SU-DHL-6 (cell line): ENCODE measurements at regions not wholly inside any gene's neighbourhood (a gene's known extent, or its start where the extent isn't known, plus 50 kb on each side); places are given as distances from the start of the nearest gene placed in this dataset.

Experiments
- H2AFZ ChIP-seq: fragments of 200-600 bp; sonication (generic); 2 replicates; pipeline ENCODE4 v1.6.1; 2014; ENCODE audit warnings: low read depth, mild to moderate bottlenecking, moderate library complexity, mixed read lengths, antibody characterized with exemption, low read length; ENCODE audit not compliant: severe bottlenecking
- H3F3A ChIP-seq: fragments of 200-600 bp; shearing (Covaris generic); 2 replicates; pipeline ENCODE4 v1.6.0; 2016; ENCODE audit warnings: antibody characterized with exemption, mild to moderate bottlenecking; ENCODE audit not compliant: insufficient read depth
- H3K27ac ChIP-seq: fragments of 200-600 bp; sonication (generic); 2 replicates; pipeline ENCODE4 v1.5.1; 2016; ENCODE audit warnings: low read depth, mild to moderate bottlenecking, low read length, moderate library complexity, mixed read lengths
- H3K27me3 ChIP-seq: fragments of 200-600 bp; sonication (generic), shearing (Covaris generic); 2 replicates; pipeline ENCODE4 v1.6.0; 2014; ENCODE audit warnings: mild to moderate bottlenecking, low read length
- H3K36me3 ChIP-seq: fragments of 200-600 bp; sonication (generic); 2 replicates; pipeline ENCODE4 v1.6.1; 2014; ENCODE audit warnings: mild to moderate bottlenecking, low read length, mixed read lengths
- H3K4me2 ChIP-seq: fragments of 300-600, 200-600 bp; shearing (Covaris generic), sonication (generic); 2 replicates; pipeline ENCODE4 v1.6.0; 2014; ENCODE audit warnings: low read length, low read depth, mild to moderate bottlenecking; ENCODE audit not compliant: poor library complexity, severe bottlenecking
- H3K4me3 ChIP-seq: fragments of 200-600 bp; sonication (generic); 2 replicates; pipeline ENCODE4 v1.5.1; 2014; ENCODE audit warnings: antibody characterized with exemption, low read length, mild to moderate bottlenecking, mixed read lengths; ENCODE audit not compliant: insufficient read depth, poor library complexity, severe bottlenecking
- H3K79me2 ChIP-seq: fragments of 200-600 bp; sonication (generic); 2 replicates; pipeline ENCODE4 v1.6.1; 2014; ENCODE audit warnings: mild to moderate bottlenecking, low read length, moderate library complexity; ENCODE audit not compliant: insufficient read depth
- H3K9ac ChIP-seq: fragments of 200-600 bp; sonication (generic); 2 replicates; pipeline ENCODE4 v1.7.0; 2014; ENCODE audit warnings: mild to moderate bottlenecking, low read length
- H3K9me2 ChIP-seq: fragments of 200-600 bp; sonication (generic); replicated peaks from 2 replicates; pipeline ENCODE4 v1.6.1; 2014; ENCODE audit warnings: low read length; ENCODE audit not compliant: insufficient read depth
- H3K9me3 ChIP-seq: fragments of 200-600 bp; sonication (generic); 2 replicates; pipeline ENCODE4 v1.6.1; 2014; ENCODE audit warnings: low read length, mixed read lengths; ENCODE audit not compliant: insufficient read depth
- H4K20me1 ChIP-seq: fragments of 200-600 bp; sonication (generic); 2 replicates; pipeline ENCODE4 v1.6.1; 2014; ENCODE audit warnings: low read depth, mild to moderate bottlenecking, antibody characterized with exemption, low read length, moderate library complexity, mixed read lengths
- EZH2phosphoT487 ChIP-seq: fragments of 200-600 bp; sonication (generic), shearing (Covaris generic); conservative IDR thresholded peaks from 2 replicates; pipeline ENCODE4 v1.6.1; 2018; ENCODE audit warnings: mild to moderate bottlenecking, antibody characterized with exemption, low read length, moderate library complexity, mixed read lengths
- TF ChIP-seq, protein P1 (sequence below): fragments of 200-600 bp; sonication (generic); IDR thresholded peaks from one replicate; pipeline ENCODE4 v1.5.1; 2017; ENCODE audit warnings: antibody characterized with exemption, mild to moderate bottlenecking, low read length, moderate library complexity; ENCODE audit not compliant: insufficient read depth, poor library complexity, severe bottlenecking

DNA sequence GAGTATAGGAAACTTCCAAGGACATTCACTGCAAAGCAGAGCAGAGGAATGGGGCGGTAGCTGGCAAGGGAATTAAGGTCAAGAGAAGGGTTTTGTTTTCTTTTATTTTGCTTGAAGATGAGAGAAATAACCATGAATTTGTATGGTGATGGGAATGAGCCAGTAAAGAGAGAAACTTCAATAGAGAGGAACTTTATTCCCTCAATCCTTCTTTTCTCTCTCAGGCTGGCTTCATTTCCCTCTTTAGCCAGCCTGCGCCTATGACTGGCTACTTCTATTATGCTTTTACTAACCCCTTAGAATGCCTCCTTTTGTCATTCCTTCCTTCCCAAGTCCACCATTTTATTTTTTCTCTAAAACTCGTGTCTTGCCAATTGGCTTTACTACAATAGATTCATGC is 101.4 kb upstream of the CEP85L start:
- Histone ChIP-seq H3K4me3 (no peak overlapping the region), H3K27ac (no peak overlapping the region), H3K36me3 (no peaks in the 10 kb centered on the region), H3K9ac (no peak overlapping the region), H3K9me2 (no peaks in the 10 kb centered on the region), H4K20me1 (no peaks in the 10 kb centered on the region), H3K27me3 (no peaks in the 10 kb centered on the region), H3F3A (no peaks in the 10 kb centered on the region), H3K79me2 (no peaks in the 10 kb centered on the region), H3K9me3 (no peaks in the 10 kb centered on the region), H2AFZ (no peak overlapping the region), H3K4me2 (no peak overlapping the region)
- no peak for TF ChIP-seq EZH2phosphoT487
- TF ChIP-seq, protein P1, sequence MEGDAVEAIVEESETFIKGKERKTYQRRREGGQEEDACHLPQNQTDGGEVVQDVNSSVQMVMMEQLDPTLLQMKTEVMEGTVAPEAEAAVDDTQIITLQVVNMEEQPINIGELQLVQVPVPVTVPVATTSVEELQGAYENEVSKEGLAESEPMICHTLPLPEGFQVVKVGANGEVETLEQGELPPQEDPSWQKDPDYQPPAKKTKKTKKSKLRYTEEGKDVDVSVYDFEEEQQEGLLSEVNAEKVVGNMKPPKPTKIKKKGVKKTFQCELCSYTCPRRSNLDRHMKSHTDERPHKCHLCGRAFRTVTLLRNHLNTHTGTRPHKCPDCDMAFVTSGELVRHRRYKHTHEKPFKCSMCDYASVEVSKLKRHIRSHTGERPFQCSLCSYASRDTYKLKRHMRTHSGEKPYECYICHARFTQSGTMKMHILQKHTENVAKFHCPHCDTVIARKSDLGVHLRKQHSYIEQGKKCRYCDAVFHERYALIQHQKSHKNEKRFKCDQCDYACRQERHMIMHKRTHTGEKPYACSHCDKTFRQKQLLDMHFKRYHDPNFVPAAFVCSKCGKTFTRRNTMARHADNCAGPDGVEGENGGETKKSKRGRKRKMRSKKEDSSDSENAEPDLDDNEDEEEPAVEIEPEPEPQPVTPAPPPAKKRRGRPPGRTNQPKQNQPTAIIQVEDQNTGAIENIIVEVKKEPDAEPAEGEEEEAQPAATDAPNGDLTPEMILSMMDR: no peak

DNA sequence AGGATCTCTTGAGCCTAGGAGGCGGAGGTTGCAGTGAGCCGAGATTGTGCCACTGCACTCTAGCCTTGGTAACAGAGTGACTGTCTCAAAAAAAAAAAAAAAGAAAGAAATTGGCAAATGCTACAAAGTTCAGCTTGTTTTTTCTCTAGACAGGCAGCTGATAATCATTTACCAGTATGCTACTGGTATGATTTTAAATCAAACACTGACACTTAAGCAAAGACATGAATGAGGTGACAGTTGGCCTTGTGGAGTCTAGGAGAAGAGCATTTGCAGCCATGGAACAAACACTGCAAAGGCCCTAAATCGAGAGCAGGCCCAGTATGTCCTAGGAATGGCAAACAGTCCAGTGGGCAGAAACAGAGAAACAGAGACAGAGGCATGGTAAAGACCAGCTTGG is 99.7 kb upstream of the CEP85L start:
- Histone ChIP-seq H3K36me3 (no peaks in the 10 kb centered on the region), H3K4me2 (no peak overlapping the region), H2AFZ (no peak overlapping the region), H3K4me3 (no peak overlapping the region), H3K79me2 (no peaks in the 10 kb centered on the region), H3K27ac (no peak overlapping the region), H3K9ac (no peak overlapping the region), H3K9me2 (no peaks in the 10 kb centered on the region), H3K27me3 (no peaks in the 10 kb centered on the region), H3K9me3 (no peaks in the 10 kb centered on the region), H4K20me1 (no peaks in the 10 kb centered on the region), H3F3A (no peaks in the 10 kb centered on the region)
- TF ChIP-seq, protein P1: no peak
- TF ChIP-seq EZH2phosphoT487: no peak

DNA sequence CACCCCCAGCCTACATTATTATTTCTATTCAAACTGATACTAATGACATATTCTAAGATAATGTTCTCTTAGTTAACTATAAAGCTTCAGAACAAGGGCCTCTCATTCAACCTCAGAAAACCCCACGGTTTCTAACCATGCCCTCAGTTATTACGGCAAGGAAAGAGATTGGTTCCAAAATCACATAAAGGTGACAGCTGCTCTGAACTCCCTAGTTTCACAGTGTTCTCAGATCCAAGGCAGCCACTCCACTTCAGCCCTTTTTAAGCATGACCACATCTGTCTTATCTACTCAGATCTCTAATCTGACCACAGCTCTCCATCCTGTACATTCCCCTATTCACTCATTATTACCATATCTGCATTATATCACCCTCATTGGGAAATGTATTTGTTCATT is 98.8 kb upstream of the CEP85L start:
- Histone ChIP-seq H3K4me2 (no peak overlapping the region), H2AFZ (no peak overlapping the region), H3K4me3 (no peak overlapping the region), H3F3A (no peaks in the 10 kb centered on the region), H4K20me1 (no peaks in the 10 kb centered on the region), H3K9me2 (no peaks in the 10 kb centered on the region), H3K36me3 (no peaks in the 10 kb centered on the region), H3K9ac (no peak overlapping the region), H3K27ac (no peak overlapping the region), H3K27me3 (no peaks in the 10 kb centered on the region), H3K9me3 (no peaks in the 10 kb centered on the region), H3K79me2 (no peaks in the 10 kb centered on the region)
- no peak for TF ChIP-seq EZH2phosphoT487
- TF ChIP-seq, protein P1: no peak
